ENCODE measurements at regions not wholly inside any gene's neighbourhood (a gene's known extent, or its start where the extent isn't known, plus 50 kb on each side); places are given as distances from the start of the nearest gene placed in this dataset.

GRCh38 chr1:163709636-163710035 lies 387.9 kb downstream of the NUF2 start:
- TF ChIP-seq POLR2A (IDR thresholded peaks at IDR 0.05) = no peak
- TF ChIP-seq, protein P1, sequence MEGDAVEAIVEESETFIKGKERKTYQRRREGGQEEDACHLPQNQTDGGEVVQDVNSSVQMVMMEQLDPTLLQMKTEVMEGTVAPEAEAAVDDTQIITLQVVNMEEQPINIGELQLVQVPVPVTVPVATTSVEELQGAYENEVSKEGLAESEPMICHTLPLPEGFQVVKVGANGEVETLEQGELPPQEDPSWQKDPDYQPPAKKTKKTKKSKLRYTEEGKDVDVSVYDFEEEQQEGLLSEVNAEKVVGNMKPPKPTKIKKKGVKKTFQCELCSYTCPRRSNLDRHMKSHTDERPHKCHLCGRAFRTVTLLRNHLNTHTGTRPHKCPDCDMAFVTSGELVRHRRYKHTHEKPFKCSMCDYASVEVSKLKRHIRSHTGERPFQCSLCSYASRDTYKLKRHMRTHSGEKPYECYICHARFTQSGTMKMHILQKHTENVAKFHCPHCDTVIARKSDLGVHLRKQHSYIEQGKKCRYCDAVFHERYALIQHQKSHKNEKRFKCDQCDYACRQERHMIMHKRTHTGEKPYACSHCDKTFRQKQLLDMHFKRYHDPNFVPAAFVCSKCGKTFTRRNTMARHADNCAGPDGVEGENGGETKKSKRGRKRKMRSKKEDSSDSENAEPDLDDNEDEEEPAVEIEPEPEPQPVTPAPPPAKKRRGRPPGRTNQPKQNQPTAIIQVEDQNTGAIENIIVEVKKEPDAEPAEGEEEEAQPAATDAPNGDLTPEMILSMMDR (IDR thresholded peaks at IDR 0.05) = no peak

All from right lobe of liver (tissue), 4 donors.